ENCODE measurements at regions not wholly inside any gene's neighbourhood (a gene's known extent, or its start where the extent isn't known, plus 50 kb on each side); places are given as distances from the start of the nearest gene placed in this dataset.

- TF ChIP-seq TAF1 (IDR thresholded peaks at IDR 0.05; ENCODE audit: borderline replicate concordance, insufficient read depth, low read length) = no peak
- no peak for TF ChIP-seq REST (IDR thresholded peaks at IDR 0.05; ENCODE audit: insufficient read depth in 1 of 2, low read depth in 2 of 2, low read length in 2 of 2)
- no peak for TF ChIP-seq FOXP2 (optimal IDR thresholded peaks at IDR 0.05; ENCODE audit: borderline replicate concordance, extremely low read depth, extremely low read length, insufficient read depth)
- TF ChIP-seq SIN3A (IDR thresholded peaks at IDR 0.05; ENCODE audit: borderline replicate concordance, insufficient read depth, low read length) = no peak
- no peak for TF ChIP-seq POLR2AphosphoS5 (IDR thresholded peaks at IDR 0.05; ENCODE audit: low read depth, low read length)
Observed at GRCh38 chr15:81896356-81896755, 149.5 kb downstream of the MEX3B start.

GRCh38 chr15:81895723-81896122 is 150.1 kb downstream of the MEX3B start:
- TF ChIP-seq REST (IDR thresholded peaks at IDR 0.05; ENCODE audit: insufficient read depth in 1 of 2, low read depth in 2 of 2, low read length in 2 of 2) = no peak

- TF ChIP-seq POLR2AphosphoS5 (IDR thresholded peaks at IDR 0.05; ENCODE audit: low read depth, low read length) (no peak), SIN3A (IDR thresholded peaks at IDR 0.05; ENCODE audit: borderline replicate concordance, insufficient read depth, low read length) (no peak), TAF1 (IDR thresholded peaks at IDR 0.05; ENCODE audit: borderline replicate concordance, insufficient read depth, low read length) (no peak), FOXP2 (optimal IDR thresholded peaks at IDR 0.05; ENCODE audit: borderline replicate concordance, extremely low read depth, extremely low read length, insufficient read depth) (no peak), REST (IDR thresholded peaks at IDR 0.05; ENCODE audit: insufficient read depth in 1 of 2, low read depth in 2 of 2, low read length in 2 of 2) (no peak)
Observed at GRCh38 chr15:81894061-81894460, 151.8 kb downstream of the MEX3B start.

- no peak for TF ChIP-seq TAF1 (IDR thresholded peaks at IDR 0.05; ENCODE audit: borderline replicate concordance, insufficient read depth, low read length)
- TF ChIP-seq FOXP2 (optimal IDR thresholded peaks at IDR 0.05; ENCODE audit: borderline replicate concordance, extremely low read depth, extremely low read length, insufficient read depth) = no peak
- no peak for TF ChIP-seq POLR2AphosphoS5 (IDR thresholded peaks at IDR 0.05; ENCODE audit: low read depth, low read length)
- no peak for TF ChIP-seq REST (IDR thresholded peaks at IDR 0.05; ENCODE audit: insufficient read depth in 1 of 2, low read depth in 2 of 2, low read length in 2 of 2)
Observed at GRCh38 chr15:81893182-81893835, 152.5 kb downstream of the MEX3B start.

- TF ChIP-seq REST (IDR thresholded peaks at IDR 0.05; ENCODE audit: insufficient read depth in 1 of 2, low read depth in 2 of 2, low read length in 2 of 2) (no peak), TAF1 (IDR thresholded peaks at IDR 0.05; ENCODE audit: borderline replicate concordance, insufficient read depth, low read length) (no peak), POLR2AphosphoS5 (IDR thresholded peaks at IDR 0.05; ENCODE audit: low read depth, low read length) (no peak), SIN3A (IDR thresholded peaks at IDR 0.05; ENCODE audit: borderline replicate concordance, insufficient read depth, low read length) (no peak), FOXP2 (optimal IDR thresholded peaks at IDR 0.05; ENCODE audit: borderline replicate concordance, extremely low read depth, extremely low read length, insufficient read depth) (no peak)
Observed at GRCh38 chr15:81890496-81890895, 155.3 kb downstream of the MEX3B start.

Measured in PFSK-1 (cell line).